ENCODE measurements at regions not wholly inside any gene's neighbourhood (a gene's known extent, or its start where the extent isn't known, plus 50 kb on each side); places are given as distances from the start of the nearest gene placed in this dataset.

DNA sequence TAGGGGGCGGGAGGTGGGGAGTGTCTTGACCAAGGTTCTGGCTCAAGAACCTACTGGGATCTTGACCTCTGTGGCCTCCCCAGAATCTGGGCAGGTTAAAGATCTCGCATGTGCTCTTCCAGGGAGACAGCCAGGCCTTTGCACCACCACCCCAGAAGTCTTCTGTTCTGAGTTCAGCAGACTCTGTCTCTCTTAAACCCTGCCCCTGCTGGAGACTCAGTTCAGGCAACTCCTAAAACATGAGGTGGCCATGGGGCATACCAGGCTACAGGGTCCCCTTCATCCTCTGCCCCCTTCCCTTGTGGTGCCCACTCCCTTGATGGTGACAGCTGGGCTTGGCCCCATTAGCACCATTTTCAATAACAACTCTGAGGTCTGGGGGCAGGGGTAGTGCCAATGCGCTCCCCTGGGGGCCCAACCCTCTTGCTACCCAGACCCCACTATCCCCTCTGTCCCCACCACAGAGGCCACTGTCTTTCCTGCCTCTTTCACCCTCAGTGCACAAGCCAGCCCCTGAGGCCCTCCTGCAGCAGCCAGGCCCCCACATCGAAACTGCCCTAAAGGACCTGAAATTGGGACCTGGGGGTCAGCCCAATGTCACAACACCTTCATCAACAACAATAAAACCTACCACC, 132.7 kb upstream of the RUNX3 start:
- DNase-seq (ENCODE audit: low read depth), result no peak
- H3K4me3 ChIP-seq (replicated peaks; ENCODE audit: low read depth, low read length), result no peak overlapping the region
- TF ChIP-seq, protein P1, sequence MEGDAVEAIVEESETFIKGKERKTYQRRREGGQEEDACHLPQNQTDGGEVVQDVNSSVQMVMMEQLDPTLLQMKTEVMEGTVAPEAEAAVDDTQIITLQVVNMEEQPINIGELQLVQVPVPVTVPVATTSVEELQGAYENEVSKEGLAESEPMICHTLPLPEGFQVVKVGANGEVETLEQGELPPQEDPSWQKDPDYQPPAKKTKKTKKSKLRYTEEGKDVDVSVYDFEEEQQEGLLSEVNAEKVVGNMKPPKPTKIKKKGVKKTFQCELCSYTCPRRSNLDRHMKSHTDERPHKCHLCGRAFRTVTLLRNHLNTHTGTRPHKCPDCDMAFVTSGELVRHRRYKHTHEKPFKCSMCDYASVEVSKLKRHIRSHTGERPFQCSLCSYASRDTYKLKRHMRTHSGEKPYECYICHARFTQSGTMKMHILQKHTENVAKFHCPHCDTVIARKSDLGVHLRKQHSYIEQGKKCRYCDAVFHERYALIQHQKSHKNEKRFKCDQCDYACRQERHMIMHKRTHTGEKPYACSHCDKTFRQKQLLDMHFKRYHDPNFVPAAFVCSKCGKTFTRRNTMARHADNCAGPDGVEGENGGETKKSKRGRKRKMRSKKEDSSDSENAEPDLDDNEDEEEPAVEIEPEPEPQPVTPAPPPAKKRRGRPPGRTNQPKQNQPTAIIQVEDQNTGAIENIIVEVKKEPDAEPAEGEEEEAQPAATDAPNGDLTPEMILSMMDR (IDR thresholded peaks at IDR 0.05; ENCODE audit: low read length, missing control alignments), result no peak

DNA sequence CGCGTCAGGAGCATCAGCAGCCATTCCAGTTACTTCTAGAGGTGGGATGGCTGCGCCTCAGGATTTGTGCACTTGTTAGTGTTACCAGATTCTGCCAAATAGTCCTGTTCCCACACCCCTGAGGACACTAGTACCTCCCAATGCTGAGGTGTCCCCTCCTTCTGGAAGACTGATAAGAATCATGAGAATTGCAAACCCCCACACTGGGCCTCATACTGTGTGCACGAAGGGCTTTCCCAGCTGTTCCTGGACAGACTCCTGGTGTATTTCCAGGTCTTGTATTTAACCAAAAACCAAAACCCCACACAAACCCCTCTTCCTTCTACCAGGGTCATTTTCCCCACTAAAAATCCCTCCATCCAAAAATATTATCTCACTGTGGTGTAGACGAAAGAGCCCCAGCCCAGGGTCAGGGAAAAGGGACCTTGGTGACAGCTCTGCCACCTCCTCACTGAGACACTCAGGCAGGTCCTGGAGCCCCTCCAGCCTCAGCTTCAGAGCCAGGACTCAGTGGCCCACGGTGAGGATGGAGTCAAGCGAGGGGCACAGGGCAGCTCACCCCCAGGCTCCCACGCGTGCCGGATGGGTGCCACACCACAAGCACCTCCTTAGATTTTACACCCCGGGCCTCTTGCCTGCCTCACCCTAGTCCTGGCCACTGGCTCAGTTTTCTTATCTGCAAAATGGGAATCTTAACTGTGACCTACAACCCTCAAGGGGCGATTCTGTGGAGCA, 131.4 kb upstream of the RUNX3 start:
- no peak for DNase-seq (ENCODE audit: low read depth)
- TF ChIP-seq, protein P1 (IDR thresholded peaks at IDR 0.05; ENCODE audit: low read length, missing control alignments), result no peak

DNA sequence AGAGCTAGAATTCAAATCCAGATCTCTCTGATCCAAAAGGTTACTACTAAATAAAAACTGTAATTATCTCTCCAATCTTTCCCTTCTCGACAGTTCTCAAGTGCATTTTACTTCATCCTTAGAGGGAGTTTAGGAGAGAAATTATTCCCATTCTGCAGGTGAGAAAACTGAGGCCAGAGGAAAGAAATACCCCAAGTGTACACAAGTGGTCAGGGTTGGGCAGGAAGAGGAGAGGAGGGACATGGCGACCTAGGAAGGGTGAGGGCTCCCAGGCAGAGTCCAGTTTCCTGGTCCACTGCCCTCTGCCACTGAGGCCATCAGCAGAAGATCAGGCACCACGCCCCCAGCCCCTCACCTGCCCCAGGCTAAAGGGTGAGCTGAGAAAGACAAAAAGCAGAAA, 127.1 kb upstream of the RUNX3 start:
- DNase-seq (ENCODE audit: low read depth), result no peak
- TF ChIP-seq, protein P1 (IDR thresholded peaks at IDR 0.05; ENCODE audit: low read length, missing control alignments), result no peak
- H3K4me3 ChIP-seq (replicated peaks; ENCODE audit: low read depth, low read length), result no peak overlapping the region

More for the DNA sequence above, 131.4 kb upstream of the RUNX3 start:
- no peak overlapping the region for H3K4me3 ChIP-seq (replicated peaks; ENCODE audit: low read depth, low read length)

DNA sequence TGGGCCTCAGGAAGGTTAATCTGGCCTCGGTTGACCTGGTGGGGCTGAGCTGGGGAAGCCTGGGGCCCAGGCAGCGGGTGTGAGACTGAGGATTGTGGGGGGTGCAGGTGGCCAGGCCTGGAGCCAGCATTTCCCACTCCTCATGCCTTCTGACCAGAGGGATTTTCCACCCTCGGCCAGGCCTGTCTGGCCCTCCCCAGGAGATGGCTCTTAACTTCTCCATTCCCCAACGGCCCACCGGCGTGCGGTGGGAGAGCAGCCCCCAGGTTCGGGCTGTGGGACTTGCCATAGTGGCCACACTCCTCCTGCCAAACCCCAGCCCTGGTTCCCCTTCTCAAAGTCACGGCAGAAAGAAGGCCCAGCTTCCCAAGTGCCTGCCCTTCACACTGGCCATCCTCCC, 126.5 kb upstream of the RUNX3 start:
- no peak for DNase-seq (ENCODE audit: low read depth)
- TF ChIP-seq, protein P1 (IDR thresholded peaks at IDR 0.05; ENCODE audit: low read length, missing control alignments), result no peak
- H3K4me3 ChIP-seq (replicated peaks; ENCODE audit: low read depth, low read length), result no peak overlapping the region

DNA sequence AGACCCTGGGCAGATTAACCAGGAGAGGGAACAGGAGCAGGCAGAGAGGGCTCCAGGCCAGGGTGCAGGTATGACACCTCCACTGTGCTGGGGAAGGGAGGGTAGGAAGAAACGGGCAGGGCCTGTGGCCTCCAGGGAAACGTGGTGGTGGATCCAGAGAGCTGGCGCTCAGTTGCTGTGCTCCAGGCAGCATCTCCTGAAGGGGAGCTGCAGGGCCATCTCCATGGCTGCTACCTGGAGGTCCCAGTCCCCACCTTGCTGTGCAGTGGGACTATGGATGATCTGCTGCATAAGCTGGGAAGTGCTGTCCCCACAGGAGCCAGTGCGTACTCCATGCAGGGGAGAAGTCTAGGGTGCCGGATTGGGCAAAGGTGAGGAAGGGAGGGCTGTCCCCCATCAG, 125.9 kb upstream of the RUNX3 start:
- H3K4me3 ChIP-seq (replicated peaks; ENCODE audit: low read depth, low read length), result no peak overlapping the region
- TF ChIP-seq, protein P1 (IDR thresholded peaks at IDR 0.05; ENCODE audit: low read length, missing control alignments), result no peak
- no peak for DNase-seq (ENCODE audit: low read depth)

DNA sequence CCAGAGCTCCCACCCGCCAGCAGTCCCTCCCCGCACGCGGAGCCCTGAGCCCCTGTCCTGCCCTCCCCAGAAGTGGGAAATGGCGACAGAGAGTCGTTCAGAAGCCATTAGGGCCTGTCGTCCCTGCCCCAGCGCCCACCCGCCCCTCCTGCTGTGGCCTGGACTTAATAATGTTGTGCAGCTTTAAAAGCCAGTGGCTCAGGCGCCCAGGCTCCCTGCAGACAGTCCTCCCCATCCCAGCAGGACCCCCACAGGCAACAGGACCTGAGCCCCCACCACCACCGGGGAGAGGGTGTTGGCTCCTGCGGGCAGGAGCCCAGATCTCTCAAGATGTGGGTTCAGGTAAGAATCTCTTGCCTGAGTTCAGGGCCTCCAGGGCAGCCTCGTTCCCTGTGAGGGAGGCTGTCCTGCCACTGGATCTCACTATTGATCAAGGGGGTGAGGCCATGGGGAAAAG, 125.3 kb upstream of the RUNX3 start:
- H3K4me3 ChIP-seq (replicated peaks; ENCODE audit: low read depth, low read length), result no peak overlapping the region
- DNase-seq (ENCODE audit: low read depth), result no peak
- TF ChIP-seq, protein P1 (IDR thresholded peaks at IDR 0.05; ENCODE audit: low read length, missing control alignments), result no peak
